ENCODE measurements at regions not wholly inside any gene's neighbourhood (a gene's known extent, or its start where the extent isn't known, plus 50 kb on each side); places are given as distances from the start of the nearest gene placed in this dataset.

- in situ Hi-C loops (cut with HindIII; ENCODE audit: low pct_unique_long_range_greater_than_20kb, low sequenced_read_pairs): no loop called here
- CTCF ChIA-PET: no interaction called here
Measured at GRCh38 chr18:5606951-5607350, 63.2 kb upstream of the EPB41L3 start.

GRCh38 chr18:5604778-5605177, 61.0 kb upstream of the EPB41L3 start:
- Histone ChIP-seq H3K27me3 (ENCODE audit: control insufficient read depth, insufficient read depth, low read length) (no peaks in the 10 kb centered on the region), H3K9me3 (ENCODE audit: control insufficient read depth, insufficient read depth, low read depth, low read length) (no peaks in the 10 kb centered on the region), H3K36me3 (ENCODE audit: control insufficient read depth, insufficient read depth, low read length) (no peaks in the 10 kb centered on the region), H3K4me1 (ENCODE audit: control insufficient read depth, insufficient read depth, low read length) (no peaks in the 10 kb centered on the region), H3K4me3 (ENCODE audit: low read depth in 2 of 2, low read length in 2 of 2) (no peak overlapping the region), H3K27ac (ENCODE audit: low read length) (no peak overlapping the region)
- intact Hi-C loops (cut with micrococcal nuclease; ENCODE audit: unreplicated experiment): loop anchor here (10.0 kb wide), 1 partner anchor 240 kb away; no protein-coding TSS in a partner anchor
- ATAC-seq (no peak), DNase-seq (ENCODE audit: low read depth, low spot score) (no peak)
- TF ChIP-seq REST (IDR thresholded peaks at IDR 0.05; ENCODE audit: insufficient read depth in 1 of 2, low read depth in 2 of 2, low read length in 1 of 2) (no peak), CTCF (IDR thresholded peaks at IDR 0.05) (peak; percentile 13; the same call in 1 of the 2 replicates)
- POLR2A ChIA-PET: no interaction called here
- no TSS peak for BruUV-seq (replicated peaks)
- CTCF ChIA-PET: no interaction called here
- in situ Hi-C loops (cut with HindIII; ENCODE audit: low pct_unique_long_range_greater_than_20kb, low sequenced_read_pairs): no loop called here

More at GRCh38 chr18:5606951-5607350, 63.2 kb upstream of the EPB41L3 start:
- TF ChIP-seq TCF7L2 (IDR thresholded peaks at IDR 0.05; ENCODE audit: low read depth, low read length) (no peak), POLR2AphosphoS5 (IDR thresholded peaks at IDR 0.05; ENCODE audit: low read depth, low read length) (no peak), REST (IDR thresholded peaks at IDR 0.05; ENCODE audit: insufficient read depth in 1 of 2, low read depth in 2 of 2, low read length in 1 of 2) (no peak), CTCF (IDR thresholded peaks at IDR 0.05) (no peak), SIN3A (IDR thresholded peaks at IDR 0.05; ENCODE audit: borderline replicate concordance, insufficient read depth, low read depth, low read length) (no peak)
- no peak overlapping the region for H3K27ac ChIP-seq (ENCODE audit: low read length)
- POLR2A ChIA-PET: no interaction called here
- H3K4me1 ChIP-seq (ENCODE audit: control insufficient read depth, insufficient read depth, low read length): no peaks in the 10 kb centered on the region
- intact Hi-C loops (cut with micrococcal nuclease; ENCODE audit: unreplicated experiment): loop anchor here (10.0 kb wide), 1 partner anchor 238 kb away; no protein-coding TSS in a partner anchor
- H3K36me3 ChIP-seq (ENCODE audit: control insufficient read depth, insufficient read depth, low read length): no peaks in the 10 kb centered on the region
- no peak overlapping the region for H3K4me3 ChIP-seq (ENCODE audit: low read depth in 2 of 2, low read length in 2 of 2)
- H3K27me3 ChIP-seq (ENCODE audit: control insufficient read depth, insufficient read depth, low read length): no peaks in the 10 kb centered on the region
- H3K9me3 ChIP-seq (ENCODE audit: control insufficient read depth, insufficient read depth, low read depth, low read length): no peaks in the 10 kb centered on the region
- ATAC-seq: no peak
- DNase-seq (ENCODE audit: low read depth, low spot score): no peak
- BruUV-seq (replicated peaks): no TSS peak

All from Panc1 (cell line).